ENCODE measurements at regions not wholly inside any gene's neighbourhood (a gene's known extent, or its start where the extent isn't known, plus 50 kb on each side); places are given as distances from the start of the nearest gene placed in this dataset.

- Histone ChIP-seq H3K36me3 (no peaks in the 10 kb centered on the region), H3K4me3 (replicated peaks in 1 of 3) (no peak overlapping the region), H3K9me3 (no peaks in the 10 kb centered on the region), H3K27me3 (no peaks in the 10 kb centered on the region), H3K4me1 (no peaks in the 10 kb centered on the region), H3K27ac (no peak overlapping the region)
- no peak for DNase-seq
- 49 to 51% methylated on average over 8 of the region's 8 CpGs for WGBS, 2 donors
- TF ChIP-seq CTCF (IDR thresholded peaks at IDR 0.05) (peak in 4 of 6 experiments; percentile 25 to 49 (median 43)), POLR2A (IDR thresholded peaks at IDR 0.05) (no peak)
- intact Hi-C loops (cut with DNase I) = no loop called here
Measured at GRCh38 chrX:102067966-102068723, 57.3 kb upstream of the TCEAL2 start.

- TF ChIP-seq POLR2A (IDR thresholded peaks at IDR 0.05) (no peak), CTCF (IDR thresholded peaks at IDR 0.05) (no peak)
- no peaks in the 10 kb centered on the region for H3K27me3 ChIP-seq
- H3K27ac ChIP-seq = no peak overlapping the region
- no peak for DNase-seq
- no peaks in the 10 kb centered on the region for H3K36me3 ChIP-seq
- H3K4me1 ChIP-seq = no peaks in the 10 kb centered on the region
- H3K4me3 ChIP-seq (replicated peaks in 1 of 3) = no peak overlapping the region
- intact Hi-C loops (cut with DNase I) = no loop called here
- H3K9me3 ChIP-seq = no peaks in the 10 kb centered on the region
- 81 to 84% methylated on average over 2 of the region's 2 CpGs for WGBS, 2 donors
Measured at GRCh38 chrX:102063445-102064074, 61.9 kb upstream of the TCEAL2 start.

GRCh38 chrX:102044496-102044895, 81.0 kb upstream of the TCEAL2 start:
- intact Hi-C loops (cut with DNase I) = no loop called here
- Histone ChIP-seq H3K4me3 (replicated peaks in 1 of 3) (no peak overlapping the region), H3K27me3 (no peaks in the 10 kb centered on the region), H3K36me3 (no peaks in the 10 kb centered on the region), H3K4me1 (no peaks in the 10 kb centered on the region), H3K27ac (no peak overlapping the region), H3K9me3 (no peaks in the 10 kb centered on the region)
- 91% methylated on average over 2 of the region's 2 CpGs; no CpG with 5 or more reads in 1 of the 2 donors for WGBS, 2 donors
- TF ChIP-seq CTCF (IDR thresholded peaks at IDR 0.05) (no peak), POLR2A (IDR thresholded peaks at IDR 0.05) (no peak)
- DNase-seq = no peak

GRCh38 chrX:102043380-102043779, 82.1 kb upstream of the TCEAL2 start:
- no peak overlapping the region for H3K4me3 ChIP-seq (replicated peaks in 1 of 3)
- H3K36me3 ChIP-seq = no peaks in the 10 kb centered on the region
- no peaks in the 10 kb centered on the region for H3K27me3 ChIP-seq
- intact Hi-C loops (cut with DNase I) = no loop called here
- no peak overlapping the region for H3K27ac ChIP-seq
- no CpG with 5 or more reads among the region's 3 CpGs for WGBS, 2 donors
- H3K4me1 ChIP-seq = no peaks in the 10 kb centered on the region
- no peaks in the 10 kb centered on the region for H3K9me3 ChIP-seq
- TF ChIP-seq POLR2A (IDR thresholded peaks at IDR 0.05) (no peak), CTCF (IDR thresholded peaks at IDR 0.05) (no peak)
- no peak for DNase-seq

Data from thyroid gland (tissue), 4 donors.